Gastrocnemius medialis (tissue), 4 donors: ENCODE measurements at regions not wholly inside any gene's neighbourhood (a gene's known extent, or its start where the extent isn't known, plus 50 kb on each side); places are given as distances from the start of the nearest gene placed in this dataset.

Experiments used
- ATAC-seq, 2 donors: fragments of 150-250 bp; one replicate each; pipeline ENCODE4 v1.9.1; 2016
- DNase-seq, 2 donors: peaks; one replicate each; pipeline ENCODE4 v3.0.0-alpha.2; 2019
- H3K27ac ChIP-seq, 4 donors: fragments of 200-600 bp; sonication (generic); 1 replicate in 1 of 4; 2 replicates in 3 of 4; pipeline ENCODE4 v1.5.1; 2016 to 2018; ENCODE audit warnings: mild to moderate bottlenecking in 2 of 4, moderate library complexity in 1 of 4
- H3K27me3 ChIP-seq, 3 donors: fragments of 200-600 bp; sonication (generic) in 2 of 3; 1 replicate in 1 of 3; 2 replicates in 2 of 3; pipeline versions ENCODE4 v1.5.1 to v1.6.0; 2016 to 2019; ENCODE audit warnings: mild to moderate bottlenecking in 1 of 3, moderate library complexity in 1 of 3
- H3K36me3 ChIP-seq, 2 donors: fragments of 200-600 bp; sonication (generic) in 1 of 2; one replicate each; pipeline ENCODE4 v1.5.1; 2017 to 2018
- H3K4me1 ChIP-seq, 2 donors: fragments of 200-600 bp; sonication (generic) in 1 of 2; one replicate each; pipeline ENCODE4 v1.5.1; 2016 to 2017; ENCODE audit warnings: mild to moderate bottlenecking in 2 of 2
- H3K4me3 ChIP-seq, 4 donors: fragments of 200-600 bp; sonication (generic) in 3 of 4; 1 replicate in 1 of 4; 2 replicates in 3 of 4; pipeline ENCODE4 v1.5.1; 2016 to 2019; ENCODE audit warnings: mild to moderate bottlenecking in 2 of 4
- H3K9me3 ChIP-seq, 3 donors: fragments of 200-600 bp; sonication (generic) in 2 of 3; 1 replicate in 1 of 3; 2 replicates in 2 of 3; pipeline ENCODE4 v1.5.1; 2016 to 2019
- POLR2A ChIP-seq, 2 donors: fragments of 450-650 bp; IDR thresholded peaks; one replicate each; pipeline ENCODE4 v1.6.1; 2017; ENCODE audit warnings: antibody characterized with exemption in 2 of 2, mild to moderate bottlenecking in 2 of 2, moderate library complexity in 2 of 2
- in situ Hi-C, 4 donors: fragments of 200-750 bp; cut with MboI; loops; one replicate each; pipeline versions ENCODE4 v1.15.0 to v1.8.0; 2017; ENCODE audit warnings: low sequenced_read_pairs in 4 of 4
- intact Hi-C: fragments of 100-400 bp; cut with DNase I; formaldehyde crosslinking; loops from one replicate; pipeline ENCODE4 v1.15.1; 2023; ENCODE audit warnings: low total_unique reads
- TF ChIP-seq, protein P1 (sequence below), 5 experiments: fragments of 450-650 bp in 3 of 5; fragments of 200-600 bp in 2 of 5; sonication (generic) in 2 of 5; IDR thresholded peaks in 4 of 5; conservative IDR thresholded peaks in 1 of 5; 1 replicate in 4 of 5; 2 replicates in 1 of 5; pipeline ENCODE4 v1.5.1; 2016 to 2019; ENCODE audit warnings: antibody characterized with exemption in 5 of 5, mild to moderate bottlenecking in 3 of 5, moderate library complexity in 3 of 5

DNA sequence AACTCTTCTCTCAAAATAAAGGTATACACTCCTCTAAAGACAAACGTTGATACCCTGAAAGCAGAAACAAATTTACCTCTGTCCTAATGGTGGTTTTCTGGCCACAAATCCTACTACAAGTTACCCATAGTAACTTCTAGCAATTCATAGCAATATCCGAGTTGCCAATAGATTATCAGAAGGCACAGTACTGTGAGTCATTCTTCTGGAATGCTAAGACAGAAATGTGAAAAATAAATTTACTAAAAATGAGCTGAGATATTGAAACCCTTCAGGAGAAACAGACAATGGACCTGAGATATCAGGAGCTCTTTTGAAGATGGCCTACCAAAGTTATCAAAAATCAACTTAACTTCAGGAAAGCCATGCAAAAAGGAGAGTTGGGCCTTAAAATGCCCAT is 715.0 kb upstream of the ADAMTS5 start:
- no peak for DNase-seq
- Histone ChIP-seq H3K27me3 (no peaks in the 10 kb centered on the region), H3K36me3 (no peaks in the 10 kb centered on the region), H3K4me1 (no peaks in the 10 kb centered on the region), H3K27ac (no peak overlapping the region), H3K4me3 (no peak overlapping the region), H3K9me3 (no peaks in the 10 kb centered on the region)
- intact Hi-C loops: no loop called here
- ATAC-seq: no peak
- in situ Hi-C loops: no loop called here
- TF ChIP-seq, protein P1, sequence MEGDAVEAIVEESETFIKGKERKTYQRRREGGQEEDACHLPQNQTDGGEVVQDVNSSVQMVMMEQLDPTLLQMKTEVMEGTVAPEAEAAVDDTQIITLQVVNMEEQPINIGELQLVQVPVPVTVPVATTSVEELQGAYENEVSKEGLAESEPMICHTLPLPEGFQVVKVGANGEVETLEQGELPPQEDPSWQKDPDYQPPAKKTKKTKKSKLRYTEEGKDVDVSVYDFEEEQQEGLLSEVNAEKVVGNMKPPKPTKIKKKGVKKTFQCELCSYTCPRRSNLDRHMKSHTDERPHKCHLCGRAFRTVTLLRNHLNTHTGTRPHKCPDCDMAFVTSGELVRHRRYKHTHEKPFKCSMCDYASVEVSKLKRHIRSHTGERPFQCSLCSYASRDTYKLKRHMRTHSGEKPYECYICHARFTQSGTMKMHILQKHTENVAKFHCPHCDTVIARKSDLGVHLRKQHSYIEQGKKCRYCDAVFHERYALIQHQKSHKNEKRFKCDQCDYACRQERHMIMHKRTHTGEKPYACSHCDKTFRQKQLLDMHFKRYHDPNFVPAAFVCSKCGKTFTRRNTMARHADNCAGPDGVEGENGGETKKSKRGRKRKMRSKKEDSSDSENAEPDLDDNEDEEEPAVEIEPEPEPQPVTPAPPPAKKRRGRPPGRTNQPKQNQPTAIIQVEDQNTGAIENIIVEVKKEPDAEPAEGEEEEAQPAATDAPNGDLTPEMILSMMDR (IDR thresholded peaks at IDR 0.05 in 4 of 5, conservative IDR thresholded peaks at IDR 0.05 in 1 of 5): no peak
- no peak for TF ChIP-seq POLR2A (IDR thresholded peaks at IDR 0.05)

DNA sequence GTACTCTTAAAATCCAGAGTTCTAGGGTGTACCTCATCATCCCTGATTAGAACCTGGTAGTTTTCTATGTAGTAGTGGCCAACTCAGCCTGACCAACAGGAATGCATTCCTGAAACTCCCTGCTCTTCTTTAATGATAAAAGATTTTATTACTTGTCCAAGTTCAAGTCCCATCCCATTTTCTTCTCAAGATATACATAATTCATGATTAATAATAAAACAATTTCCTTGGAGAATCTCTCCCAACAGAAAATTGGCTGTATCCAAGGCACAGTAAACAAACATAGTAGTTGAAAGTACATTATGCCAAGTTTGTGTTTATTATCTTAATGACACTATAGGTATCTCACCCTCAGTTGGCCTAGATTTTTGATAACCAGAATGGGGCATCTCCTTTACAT is 714.1 kb upstream of the ADAMTS5 start:
- Histone ChIP-seq H3K27ac (no peak overlapping the region), H3K4me3 (no peak overlapping the region), H3K9me3 (no peaks in the 10 kb centered on the region), H3K36me3 (no peaks in the 10 kb centered on the region), H3K27me3 (no peaks in the 10 kb centered on the region), H3K4me1 (no peaks in the 10 kb centered on the region)
- TF ChIP-seq POLR2A (IDR thresholded peaks at IDR 0.05): no peak
- TF ChIP-seq, protein P1 (IDR thresholded peaks at IDR 0.05 in 4 of 5, conservative IDR thresholded peaks at IDR 0.05 in 1 of 5): no peak
- in situ Hi-C loops: no loop called here
- DNase-seq (no peak), ATAC-seq (no peak)
- intact Hi-C loops: no loop called here

DNA sequence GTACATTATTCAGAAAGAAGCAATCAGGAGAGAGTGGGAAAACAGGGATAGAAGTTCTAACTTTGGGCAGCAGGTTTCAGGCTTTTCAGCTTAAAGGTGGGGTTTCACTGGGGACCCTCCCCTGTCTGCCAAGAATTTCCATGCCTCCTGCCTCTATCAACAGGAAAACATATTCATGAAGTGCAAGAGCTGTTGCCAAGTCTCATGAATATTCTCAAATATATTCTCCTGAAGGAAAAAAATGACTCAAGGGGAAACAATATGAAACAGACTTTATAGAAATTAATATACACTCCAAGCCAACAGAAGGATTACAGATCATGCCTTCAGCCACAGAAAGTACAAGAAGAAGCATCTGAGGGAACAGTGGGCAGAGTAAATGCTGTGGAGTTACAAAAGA is 713.3 kb upstream of the ADAMTS5 start:
- intact Hi-C loops: no loop called here
- DNase-seq (no peak), ATAC-seq (no peak)
- in situ Hi-C loops: no loop called here
- no peaks in the 10 kb centered on the region for H3K36me3 ChIP-seq
- H3K4me3 ChIP-seq: no peak overlapping the region
- H3K27me3 ChIP-seq: no peaks in the 10 kb centered on the region
- no peaks in the 10 kb centered on the region for H3K4me1 ChIP-seq
- no peak for TF ChIP-seq POLR2A (IDR thresholded peaks at IDR 0.05)
- TF ChIP-seq, protein P1 (IDR thresholded peaks at IDR 0.05 in 4 of 5, conservative IDR thresholded peaks at IDR 0.05 in 1 of 5): no peak
- no peak overlapping the region for H3K27ac ChIP-seq
- H3K9me3 ChIP-seq: no peaks in the 10 kb centered on the region

DNA sequence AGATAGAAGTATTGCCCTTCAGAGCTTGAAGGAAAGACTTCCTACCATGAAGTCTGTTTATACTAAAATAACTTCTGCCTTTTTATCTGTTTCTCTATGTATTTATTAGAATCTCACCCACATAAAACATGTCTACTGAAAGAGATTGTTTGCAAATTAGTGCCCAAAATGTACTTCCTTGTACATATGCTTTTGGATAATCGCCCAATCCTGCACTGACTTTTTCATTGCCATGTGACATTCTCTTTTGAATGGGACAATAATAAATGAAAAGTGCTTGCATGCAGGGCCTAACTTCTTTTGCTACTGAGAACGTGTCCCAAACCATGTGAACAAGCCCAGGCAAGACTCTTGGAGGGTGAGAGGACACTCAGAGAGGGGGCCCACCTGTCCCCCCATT is 711.6 kb upstream of the ADAMTS5 start:
- in situ Hi-C loops: no loop called here
- intact Hi-C loops: no loop called here
- no peak overlapping the region for H3K4me3 ChIP-seq
- no peaks in the 10 kb centered on the region for H3K9me3 ChIP-seq
- H3K4me1 ChIP-seq: no peaks in the 10 kb centered on the region
- no peaks in the 10 kb centered on the region for H3K27me3 ChIP-seq
- TF ChIP-seq, protein P1 (IDR thresholded peaks at IDR 0.05 in 4 of 5, conservative IDR thresholded peaks at IDR 0.05 in 1 of 5): no peak
- TF ChIP-seq POLR2A (IDR thresholded peaks at IDR 0.05): no peak
- ATAC-seq: no peak
- no peaks in the 10 kb centered on the region for H3K36me3 ChIP-seq
- no peak overlapping the region for H3K27ac ChIP-seq
- no peak for DNase-seq

DNA sequence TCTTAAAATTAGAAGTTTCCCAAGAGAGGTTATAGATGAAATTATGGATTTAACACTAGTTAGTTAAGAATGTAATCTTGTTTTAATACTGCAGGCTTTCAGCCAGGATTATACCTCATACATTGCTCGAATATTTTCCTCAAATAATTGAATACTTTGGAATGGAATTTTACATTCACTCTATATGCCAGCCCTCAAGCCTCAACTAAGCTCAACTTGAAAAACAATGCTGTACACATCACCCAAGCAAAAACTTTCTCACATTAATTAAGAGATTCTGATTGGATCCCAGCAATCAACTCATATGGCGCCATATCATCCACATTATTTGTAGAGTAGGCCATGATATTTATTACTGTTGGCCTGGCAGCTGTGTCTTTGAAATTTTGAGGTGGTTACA is 710.7 kb upstream of the ADAMTS5 start:
- Histone ChIP-seq H3K4me1 (no peaks in the 10 kb centered on the region), H3K9me3 (no peaks in the 10 kb centered on the region), H3K27ac (no peak overlapping the region), H3K4me3 (no peak overlapping the region), H3K27me3 (no peaks in the 10 kb centered on the region), H3K36me3 (no peaks in the 10 kb centered on the region)
- in situ Hi-C loops: no loop called here
- DNase-seq (no peak), ATAC-seq (no peak)
- TF ChIP-seq, protein P1 (IDR thresholded peaks at IDR 0.05 in 4 of 5, conservative IDR thresholded peaks at IDR 0.05 in 1 of 5): no peak
- TF ChIP-seq POLR2A (IDR thresholded peaks at IDR 0.05): no peak
- intact Hi-C loops: no loop called here
